Naive thymus-derived CD4-positive, alpha-beta T cell (primary cell): ENCODE measurements at regions not wholly inside any gene's neighbourhood (a gene's known extent, or its start where the extent isn't known, plus 50 kb on each side); places are given as distances from the start of the nearest gene placed in this dataset.

Experiments used
- ATAC-seq: fragments of 150-1000 bp; cut with Tn5 transposase; 2 replicates; pipeline ENCODE4 v1.10.0; 2021; ENCODE audit warnings: mild to moderate bottlenecking, moderate library complexity
- CTCF ChIA-PET: fragments of 350-600 bp; sonication (Branson Sonifier 250); formaldehyde crosslinking; loops from one replicate; lab custom pipeline; 2021; ENCODE audit warnings: antibody characterized with exemption; lab: Charles Lee
- POLR2A ChIA-PET: fragments of 350-600 bp; sonication (Branson Sonifier 250); formaldehyde crosslinking; loops from one replicate; lab custom pipeline; 2021; ENCODE audit warnings: antibody characterized with exemption, inconsistent platforms; lab: Charles Lee
- DNase-seq, 9 donors: peaks; one replicate each; pipeline versions ENCODE4 v3.0.0 to v3.0.0-alpha.2; 2020 to 2022; ENCODE audit warnings: mixed read lengths in 1 of 9
- H3K27ac ChIP-seq: one replicate; pipeline ENCODE4 v1.7.0; 2013; ENCODE audit warnings: mild to moderate bottlenecking, low read depth, low read length, moderate library complexity
- H3K27me3 ChIP-seq, 2 donors: one replicate each; pipeline ENCODE4 v1.7.0; 2013; ENCODE audit warnings: low read length in 2 of 2, mild to moderate bottlenecking in 2 of 2, moderate library complexity in 2 of 2; ENCODE audit not compliant: control insufficient read depth in 2 of 2, insufficient read depth in 2 of 2
- H3K36me3 ChIP-seq, 3 experiments: 1 replicate in 2 of 3; 2 replicates in 1 of 3; pipeline ENCODE4 v1.7.0; 2013; ENCODE audit warnings: low read length in 3 of 3, mild to moderate bottlenecking in 3 of 3, moderate library complexity in 1 of 3; ENCODE audit not compliant: insufficient read depth in 3 of 3, control insufficient read depth in 2 of 3
- H3K4me1 ChIP-seq, 2 donors: one replicate each; pipeline ENCODE4 v1.7.0; 2013; ENCODE audit warnings: low read length in 2 of 2, mild to moderate bottlenecking in 2 of 2, moderate library complexity in 1 of 2; ENCODE audit not compliant: control insufficient read depth in 2 of 2, insufficient read depth in 2 of 2
- H3K4me3 ChIP-seq: 2 replicates; pipeline ENCODE4 v1.7.0; 2013; ENCODE audit warnings: mild to moderate bottlenecking, low read length
- H3K9me3 ChIP-seq, 3 experiments: 1 replicate in 2 of 3; 2 replicates in 1 of 3; pipeline ENCODE4 v1.7.0; 2013; ENCODE audit warnings: low read length in 3 of 3; ENCODE audit not compliant: control insufficient read depth in 2 of 3
- H3K27ac Mint-ChIP-seq, 9 donors: one replicate each; pipeline ENCODE4 v1.8.0; 2020 to 2022; ENCODE audit warnings: mixed read lengths in 9 of 9, mild to moderate bottlenecking in 8 of 9, moderate library complexity in 5 of 9, inconsistent platforms in 2 of 9
- H3K27me3 Mint-ChIP-seq, 5 donors: one replicate each; pipeline ENCODE4 v1.8.0; 2021 to 2022; ENCODE audit warnings: mixed read lengths in 5 of 5, mild to moderate bottlenecking in 1 of 5
- H3K36me3 Mint-ChIP-seq, 5 donors: one replicate each; pipeline ENCODE4 v1.8.0; 2020 to 2022; ENCODE audit warnings: mixed read lengths in 5 of 5, mild to moderate bottlenecking in 3 of 5, inconsistent platforms in 1 of 5
- H3K4me1 Mint-ChIP-seq, 7 donors: one replicate each; pipeline ENCODE4 v1.8.0; 2020 to 2022; ENCODE audit warnings: mixed read lengths in 7 of 7, mild to moderate bottlenecking in 3 of 7, inconsistent platforms in 1 of 7
- H3K4me3 Mint-ChIP-seq, 10 donors: one replicate each; pipeline ENCODE4 v1.8.0; 2020 to 2022; ENCODE audit warnings: mild to moderate bottlenecking in 10 of 10, mixed read lengths in 10 of 10, moderate library complexity in 6 of 10, inconsistent platforms in 2 of 10
- H3K9me3 Mint-ChIP-seq, 11 donors: one replicate each; pipeline ENCODE4 v1.8.0; 2020 to 2022; ENCODE audit warnings: mixed read lengths in 11 of 11, mild to moderate bottlenecking in 4 of 11, inconsistent platforms in 1 of 11, moderate library complexity in 1 of 11
- intact Hi-C, 2 donors: fragments of 100-400 bp; cut with micrococcal nuclease; formaldehyde crosslinking; loops; one replicate each; pipeline ENCODE4 v1.15.1; 2023

DNA sequence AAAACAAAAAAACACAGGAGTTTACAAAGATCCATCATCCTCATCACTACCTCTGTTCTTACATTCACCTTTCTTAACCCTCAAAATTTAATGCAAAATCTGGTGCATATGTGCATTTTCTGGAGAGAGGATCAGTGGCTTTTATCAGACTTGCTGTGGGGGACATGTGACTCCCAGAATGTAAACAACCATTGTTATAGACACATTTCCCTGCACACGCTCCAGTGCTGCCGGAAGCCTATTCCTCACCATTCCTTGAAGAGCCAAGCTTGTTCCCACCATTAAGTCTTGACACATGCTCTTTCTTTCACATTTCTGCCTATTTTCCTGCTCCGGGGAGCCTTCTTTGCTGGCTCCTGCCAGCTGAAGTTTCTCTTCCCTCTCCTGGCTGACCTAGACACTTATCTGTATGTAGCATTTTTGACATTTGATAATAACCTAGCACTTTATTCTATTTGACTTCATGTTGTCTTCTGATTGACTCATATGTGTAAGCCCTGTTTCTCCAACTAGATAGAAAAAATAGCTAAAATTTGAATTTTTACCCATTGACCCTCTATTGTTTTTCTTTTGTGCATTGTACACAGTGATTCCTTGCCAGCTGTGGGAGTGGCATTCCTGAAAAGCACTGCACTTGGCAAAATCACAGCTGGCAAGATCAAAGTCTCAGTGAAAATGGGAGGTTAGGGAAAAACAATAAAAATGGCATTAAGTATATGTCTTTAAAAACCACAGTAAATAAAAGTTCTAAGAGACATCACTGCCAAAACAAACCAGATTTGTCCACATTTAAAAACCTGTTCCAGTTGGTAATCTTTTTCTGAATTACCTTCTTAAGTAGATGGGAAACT, 76.8 kb upstream of the CIBAR2 start:
- H3K27ac Mint-ChIP-seq, result no peak overlapping the region
- Histone ChIP-seq H3K27me3 (no peaks in the 10 kb centered on the region), H3K36me3 (no peaks in the 10 kb centered on the region), H3K4me1 (no peaks in the 10 kb centered on the region), H3K27ac (no peak overlapping the region), H3K4me3 (no peak overlapping the region), H3K9me3 (peaks cover 0 to 22% (median 0%) of the 10 kb centered on the region in 3 experiments)
- H3K4me3 Mint-ChIP-seq, result no peak overlapping the region
- intact Hi-C loops, result no loop called here
- CTCF ChIA-PET, result interaction anchor here (0.6 kb wide), 1 partner anchor 141 kb away, joined by 3 read pairs; no protein-coding TSS in a partner anchor
- peaks cover 5 to 26% (median 12%) of the 10 kb centered on the region in 5 donors for H3K27me3 Mint-ChIP-seq
- peaks cover 0 to 10% (median 3%) of the 10 kb centered on the region in 5 donors for H3K36me3 Mint-ChIP-seq
- no peaks in the 10 kb centered on the region for H3K4me1 Mint-ChIP-seq
- no peak for ATAC-seq
- H3K9me3 Mint-ChIP-seq, result peaks cover 5 to 44% (median 14%) of the 10 kb centered on the region in 11 donors
- POLR2A ChIA-PET, result no interaction called here
- no peak for DNase-seq

DNA sequence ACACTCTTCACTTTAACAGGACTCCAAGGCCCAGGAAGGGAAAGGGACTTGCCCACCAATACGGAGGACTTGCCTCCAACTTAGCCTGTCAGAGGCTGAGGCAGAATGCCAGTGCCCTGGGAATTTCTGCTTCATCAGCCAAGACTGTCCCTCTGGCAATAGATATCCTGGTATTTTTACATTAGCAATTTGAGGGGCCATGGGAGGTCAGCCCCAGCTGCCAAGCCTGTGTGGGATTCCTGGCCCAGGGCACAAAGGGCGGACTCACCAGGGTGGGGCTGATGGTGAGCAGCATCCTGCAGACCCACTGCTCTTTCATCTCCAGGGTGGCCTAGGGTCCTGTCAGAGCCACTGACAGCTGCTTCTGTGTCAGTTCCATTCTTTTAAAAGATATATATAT, 78.3 kb upstream of the CIBAR2 start:
- Mint-ChIP-seq H3K4me1 (no peaks in the 10 kb centered on the region), H3K27ac (no peak overlapping the region), H3K27me3 (peaks cover 5 to 17% (median 12%) of the 10 kb centered on the region in 5 donors), H3K4me3 (no peak overlapping the region), H3K36me3 (peaks cover 0 to 10% (median 0%) of the 10 kb centered on the region in 5 donors), H3K9me3 (peaks cover 0 to 28% (median 11%) of the 10 kb centered on the region in 11 donors)
- ChIA-PET POLR2A (no interaction called here), CTCF (no interaction called here)
- Histone ChIP-seq H3K27ac (no peak overlapping the region), H3K9me3 (peaks cover 0 to 15% (median 0%) of the 10 kb centered on the region in 3 experiments), H3K36me3 (no peaks in the 10 kb centered on the region), H3K4me3 (no peak overlapping the region), H3K27me3 (no peaks in the 10 kb centered on the region), H3K4me1 (no peaks in the 10 kb centered on the region)
- intact Hi-C loops, result no loop called here
- ATAC-seq, result no peak
- DNase-seq, result no peak

DNA sequence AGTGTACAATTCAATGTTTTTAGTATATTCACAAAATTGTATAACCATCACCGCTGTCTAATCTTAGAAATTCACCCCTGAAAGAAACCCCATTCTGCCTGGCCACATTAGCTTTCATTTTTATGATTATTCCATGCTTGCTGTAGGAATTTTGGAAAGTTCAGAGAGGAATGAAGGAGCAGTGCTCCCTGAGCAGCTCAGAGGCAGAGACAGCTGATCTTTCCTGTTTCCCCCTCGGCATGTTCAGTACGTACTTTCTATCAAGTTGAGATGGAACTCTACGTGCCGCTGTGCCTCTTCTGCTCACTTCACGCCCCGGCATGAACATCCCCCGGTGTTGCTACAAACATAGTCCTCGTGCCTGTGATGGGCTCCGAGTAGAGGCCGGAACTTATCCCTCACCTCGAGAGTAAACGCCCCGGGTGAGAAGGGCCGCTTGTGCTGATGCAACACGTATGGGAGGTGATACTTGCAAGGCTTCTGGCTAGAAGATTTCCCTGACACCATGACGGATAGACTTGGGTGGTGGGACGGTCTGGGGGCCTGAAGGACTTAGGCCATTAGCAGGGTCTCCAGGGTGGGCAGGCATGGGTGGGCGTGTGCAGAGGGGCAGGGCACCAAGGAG, 79.2 kb upstream of the CIBAR2 start:
- no peak overlapping the region for H3K27ac Mint-ChIP-seq
- H3K4me3 ChIP-seq, result no peak overlapping the region

DNA sequence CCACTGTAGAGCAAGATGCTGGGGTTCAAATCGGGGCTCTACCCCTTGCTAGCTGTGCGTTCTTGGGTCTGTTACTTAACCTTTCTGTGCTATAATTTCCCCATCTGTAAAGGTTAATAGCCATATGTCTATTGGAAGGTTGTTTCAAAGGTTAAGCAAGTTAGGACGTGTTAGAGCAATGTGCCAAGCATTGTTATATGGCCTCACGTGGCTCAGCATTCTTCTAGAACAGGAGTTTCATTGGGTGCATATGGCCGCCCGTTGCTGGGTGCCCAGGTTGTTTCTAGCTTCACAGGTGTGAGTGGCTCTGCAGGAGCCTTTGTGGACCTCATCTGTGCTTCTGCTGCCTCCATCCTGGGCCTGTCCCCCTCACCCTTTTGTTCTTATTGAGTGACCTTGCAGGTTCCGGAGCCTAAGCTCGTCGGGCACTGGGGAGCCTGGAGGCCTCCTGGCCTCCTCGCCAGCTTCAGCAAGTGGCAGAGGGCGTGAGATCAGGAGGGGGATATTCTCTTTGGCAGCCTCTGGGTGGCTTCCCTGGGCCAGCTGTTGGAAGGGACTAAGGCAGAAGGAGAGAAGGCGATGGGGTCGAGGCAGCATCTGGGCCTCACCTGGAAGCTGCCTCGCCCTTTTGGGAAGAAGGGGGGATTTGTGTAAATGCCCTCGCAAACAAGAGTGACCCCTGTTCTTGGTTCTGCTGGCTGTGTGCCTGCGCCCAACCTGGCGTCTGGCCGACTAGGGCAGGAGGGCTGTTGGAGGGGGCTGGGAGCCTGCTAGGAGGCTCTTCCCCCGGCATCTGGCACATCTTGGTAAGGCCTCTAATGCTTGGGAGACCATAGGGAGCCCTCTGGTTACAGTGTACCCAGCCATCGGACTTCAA, 80.2 kb upstream of the CIBAR2 start:
- Histone ChIP-seq H3K9me3 (peaks cover 0 to 15% (median 0%) of the 10 kb centered on the region in 3 experiments), H3K27ac (no peak overlapping the region), H3K4me1 (no peaks in the 10 kb centered on the region), H3K27me3 (no peaks in the 10 kb centered on the region), H3K4me3 (no peak overlapping the region), H3K36me3 (no peaks in the 10 kb centered on the region)
- ChIA-PET CTCF (interaction anchor here (0.7 kb wide), 1 partner anchor 17 kb away, joined by 6 read pairs; no protein-coding TSS in a partner anchor), POLR2A (no interaction called here)
- DNase-seq (no peak), ATAC-seq (no peak)
- peaks cover 5 to 17% (median 12%) of the 10 kb centered on the region in 5 donors for H3K27me3 Mint-ChIP-seq
- no peaks in the 10 kb centered on the region for H3K4me1 Mint-ChIP-seq
- H3K27ac Mint-ChIP-seq, result no peak overlapping the region
- H3K4me3 Mint-ChIP-seq, result no peak overlapping the region
- intact Hi-C loops, result no loop called here
- H3K9me3 Mint-ChIP-seq, result peaks cover 0 to 28% (median 11%) of the 10 kb centered on the region in 11 donors
- peaks cover 0 to 10% (median 0%) of the 10 kb centered on the region in 5 donors for H3K36me3 Mint-ChIP-seq

More for the DNA sequence above, 79.2 kb upstream of the CIBAR2 start:
- H3K9me3 ChIP-seq, result peaks cover 0 to 15% (median 0%) of the 10 kb centered on the region in 3 experiments
- peaks cover 0 to 10% (median 0%) of the 10 kb centered on the region in 5 donors for H3K36me3 Mint-ChIP-seq
- ATAC-seq (no peak), DNase-seq (no peak)
- ChIA-PET CTCF (no interaction called here), POLR2A (no interaction called here)
- no peaks in the 10 kb centered on the region for H3K36me3 ChIP-seq
- no peaks in the 10 kb centered on the region for H3K27me3 ChIP-seq
- no peaks in the 10 kb centered on the region for H3K4me1 ChIP-seq
- H3K4me1 Mint-ChIP-seq, result no peaks in the 10 kb centered on the region
- no peak overlapping the region for H3K27ac ChIP-seq
- H3K9me3 Mint-ChIP-seq, result peaks cover 0 to 28% (median 11%) of the 10 kb centered on the region in 11 donors
- peaks cover 5 to 17% (median 12%) of the 10 kb centered on the region in 5 donors for H3K27me3 Mint-ChIP-seq
- no peak overlapping the region for H3K4me3 Mint-ChIP-seq
- intact Hi-C loops, result no loop called here

DNA sequence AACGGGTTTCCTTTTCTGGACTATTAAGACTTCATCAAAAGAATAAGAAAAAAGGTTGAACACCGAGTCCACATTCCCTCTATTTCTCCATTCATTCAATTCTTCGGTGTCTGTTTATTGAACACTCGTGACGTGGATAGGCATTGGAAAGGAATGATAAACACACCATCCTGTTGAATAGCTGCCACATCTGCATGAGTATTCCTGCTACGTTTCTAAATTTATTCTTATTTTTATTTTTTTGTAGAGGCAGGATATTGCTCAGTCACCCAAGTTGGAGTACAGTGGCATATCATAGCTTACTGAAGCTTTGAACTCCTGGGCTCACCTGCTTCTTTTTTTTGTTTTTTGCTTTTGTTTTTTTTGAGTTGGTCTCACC, 80.8 kb upstream of the CIBAR2 start:
- no peaks in the 10 kb centered on the region for H3K27me3 ChIP-seq
- Mint-ChIP-seq H3K27ac (no peak overlapping the region), H3K4me3 (no peak overlapping the region), H3K27me3 (peaks cover 5 to 17% (median 11%) of the 10 kb centered on the region in 5 donors), H3K36me3 (peaks cover 0 to 10% (median 0%) of the 10 kb centered on the region in 5 donors), H3K9me3 (peaks cover 0 to 26% (median 11%) of the 10 kb centered on the region in 11 donors), H3K4me1 (peaks cover 0 to 1% (median 0%) of the 10 kb centered on the region in 7 donors)
- H3K4me1 ChIP-seq, result no peaks in the 10 kb centered on the region
- intact Hi-C loops, result no loop called here
- H3K27ac ChIP-seq, result no peak overlapping the region
- H3K9me3 ChIP-seq, result peaks cover 0 to 15% (median 0%) of the 10 kb centered on the region in 3 experiments
- ATAC-seq (no peak), DNase-seq (no peak)
- no peak overlapping the region for H3K4me3 ChIP-seq
- ChIA-PET POLR2A (no interaction called here), CTCF (interaction anchor here (0.7 kb wide), 1 partner anchor 18 kb away, joined by 6 read pairs; no protein-coding TSS in a partner anchor)
- no peaks in the 10 kb centered on the region for H3K36me3 ChIP-seq

DNA sequence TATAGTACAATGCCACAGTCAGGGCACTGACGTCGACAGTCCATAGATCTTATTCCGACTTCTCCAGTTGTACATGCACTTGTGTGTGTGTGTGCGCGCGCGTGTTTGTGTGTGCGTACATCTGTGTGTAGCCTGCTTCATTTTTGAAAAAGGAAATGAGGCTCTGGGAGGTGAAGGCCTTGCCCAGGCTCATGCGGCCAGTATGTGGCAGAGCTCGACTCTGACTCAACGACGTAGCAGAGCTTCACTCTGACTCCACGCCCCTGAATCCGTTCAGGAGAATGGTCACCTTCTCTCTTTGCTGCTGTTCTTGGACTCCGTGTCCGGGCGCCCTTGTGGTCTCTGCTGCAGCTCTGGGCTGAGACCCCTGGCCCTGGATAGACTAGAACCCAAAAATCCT, 81.6 kb upstream of the CIBAR2 start:
- peaks cover 0 to 14% (median 0%) of the 10 kb centered on the region in 3 experiments for H3K9me3 ChIP-seq
- Mint-ChIP-seq H3K27me3 (peaks cover 4 to 13% (median 7%) of the 10 kb centered on the region in 5 donors), H3K9me3 (peaks cover 0 to 19% (median 8%) of the 10 kb centered on the region in 11 donors), H3K27ac (no peak overlapping the region), H3K4me3 (no peak overlapping the region), H3K36me3 (peaks cover 0 to 8% (median 0%) of the 10 kb centered on the region in 5 donors), H3K4me1 (peaks cover 0 to 1% (median 0%) of the 10 kb centered on the region in 7 donors)
- H3K36me3 ChIP-seq, result no peaks in the 10 kb centered on the region
- ATAC-seq (no peak), DNase-seq (no peak)
- CTCF ChIA-PET, result no interaction called here
- H3K27ac ChIP-seq, result no peak overlapping the region
- H3K27me3 ChIP-seq, result no peaks in the 10 kb centered on the region
- intact Hi-C loops, result no loop called here
- POLR2A ChIA-PET, result no interaction called here
- H3K4me1 ChIP-seq, result no peaks in the 10 kb centered on the region
- H3K4me3 ChIP-seq, result no peak overlapping the region
